PC-9 (cell line): ENCODE measurements at regions not wholly inside any gene's neighbourhood (a gene's known extent, or its start where the extent isn't known, plus 50 kb on each side); places are given as distances from the start of the nearest gene placed in this dataset.

ENCODE experiments used
- BruUV-seq: library from RNA; stranded (reverse); fragments of 400-500 nt; replicated peaks from 2 replicates; lab custom pipeline; 2021; lab: Mats Ljungman, UMichigan
- CTCF ChIA-PET: fragments of 300-600 bp; sonication (Branson Sonifier 250); formaldehyde crosslinking; loops from one replicate; lab custom pipeline; 2022; ENCODE audit warnings: antibody characterized with exemption; lab: Charles Lee
- POLR2A ChIA-PET: fragments of 300-600 bp; sonication (Branson Sonifier 250); formaldehyde crosslinking; loops from one replicate; lab custom pipeline; 2022; ENCODE audit warnings: antibody characterized with exemption; ENCODE audit not compliant: unreplicated experiment; lab: Charles Lee
- DNase-seq, 2 experiments: peaks; one replicate each; pipeline versions ENCODE4 v3.0.0 to v3.0.0-alpha.2; 2015 to 2022; ENCODE audit warnings: mixed read lengths in 1 of 2
- H2AFZ ChIP-seq: fragments of 200-600 bp; sonication (generic); 2 replicates; pipeline ENCODE4 v1.8.1; 2017; ENCODE audit warnings: antibody characterized with exemption
- H3F3A ChIP-seq: fragments of 200-600 bp; sonication (generic); 2 replicates; pipeline ENCODE4 v1.8.1; 2017; ENCODE audit warnings: antibody characterized with exemption, mild to moderate bottlenecking, low read depth; ENCODE audit not compliant: insufficient read depth
- H3K27ac ChIP-seq: fragments of 200-600 bp; sonication (generic); 2 replicates; pipeline ENCODE4 v1.6.1; 2016; ENCODE audit warnings: mixed run types
- H3K27me3 ChIP-seq: fragments of 200-600 bp; sonication (generic); 2 replicates; pipeline ENCODE4 v1.6.1; 2016; ENCODE audit warnings: low read depth, mixed run types; ENCODE audit not compliant: insufficient read depth
- H3K36me3 ChIP-seq: fragments of 200-600 bp; sonication (generic); 2 replicates; pipeline ENCODE4 v1.6.1; 2016; ENCODE audit warnings: low read depth, mixed run types
- H3K4me1 ChIP-seq: fragments of 200-600 bp; sonication (generic); replicated peaks from 2 replicates; pipeline ENCODE4 v1.6.1; 2016; ENCODE audit warnings: mixed run types; ENCODE audit not compliant: insufficient read depth
- H3K4me2 ChIP-seq: fragments of 200-600 bp; sonication (generic); 2 replicates; pipeline ENCODE4 v1.6.1; 2017; ENCODE audit warnings: mixed run types
- H3K4me3 ChIP-seq: fragments of 200-600 bp; sonication (generic); 2 replicates; pipeline ENCODE4 v1.6.1; 2016; ENCODE audit warnings: mixed run types
- H3K79me2 ChIP-seq: fragments of 200-600 bp; sonication (generic); 2 replicates; pipeline ENCODE4 v1.6.1; 2017; ENCODE audit warnings: low read depth, mixed run types
- H3K9me2 ChIP-seq: fragments of 200-600 bp; sonication (generic); 2 replicates; pipeline ENCODE4 v1.8.1; 2017; ENCODE audit warnings: mild to moderate bottlenecking; ENCODE audit not compliant: insufficient read depth
- H3K9me3 ChIP-seq: fragments of 200-600 bp; sonication (generic); 2 replicates; pipeline ENCODE4 v1.8.1; 2016; ENCODE audit warnings: low read depth; ENCODE audit not compliant: insufficient read depth
- H4K20me1 ChIP-seq: fragments of 200-600 bp; sonication (generic); 2 replicates; pipeline ENCODE4 v1.8.1; 2017; ENCODE audit not compliant: insufficient read depth
- EZH2 ChIP-seq: fragments of 200-600 bp; sonication (generic); IDR thresholded peaks from 2 replicates; pipeline ENCODE4 v1.8.0; 2017; ENCODE audit warnings: antibody characterized with exemption, low read depth
- intact Hi-C: fragments of 100-400 bp; cut with micrococcal nuclease; formaldehyde crosslinking; loops from one replicate; pipeline ENCODE4 v1.10.0; 2022; ENCODE audit not compliant: unreplicated experiment
- TF ChIP-seq, protein P1 (sequence below): fragments of 200-600 bp; sonication (generic); conservative IDR thresholded peaks from 2 replicates; pipeline ENCODE4 v1.6.1; 2017; ENCODE audit warnings: mixed run types, antibody characterized with exemption, mild to moderate bottlenecking, moderate library complexity

DNA sequence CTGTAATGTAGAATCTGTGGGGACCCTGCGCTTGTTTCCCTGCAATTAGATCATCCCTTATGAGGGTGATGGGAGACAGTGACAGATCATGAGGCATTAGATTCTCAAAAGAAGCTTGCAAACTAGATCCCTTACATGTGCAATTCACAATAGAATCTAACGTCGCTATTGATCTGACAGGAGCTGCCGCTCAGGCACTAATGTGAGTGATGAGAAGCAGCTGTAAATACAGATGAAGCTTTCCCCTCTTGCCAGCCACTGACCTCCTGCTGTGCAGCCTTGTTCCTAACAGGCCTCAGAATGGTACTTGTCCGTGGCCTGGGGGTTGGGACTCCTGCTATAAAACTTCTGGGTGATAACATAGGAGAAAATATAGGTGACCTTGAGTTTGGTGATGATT, 1076.8 kb downstream of the PDHA2 start:
- no peak overlapping the region for H2AFZ ChIP-seq
- BruUV-seq, result no TSS peak
- no peaks in the 10 kb centered on the region for H3K27me3 ChIP-seq
- H3K27ac ChIP-seq, result no peak overlapping the region
- H4K20me1 ChIP-seq, result no peaks in the 10 kb centered on the region
- H3K4me2 ChIP-seq, result no peak overlapping the region
- no peaks in the 10 kb centered on the region for H3F3A ChIP-seq
- ChIA-PET CTCF (no interaction called here), POLR2A (no interaction called here)
- H3K79me2 ChIP-seq, result no peaks in the 10 kb centered on the region
- H3K9me2 ChIP-seq, result no peaks in the 10 kb centered on the region
- no peaks in the 10 kb centered on the region for H3K36me3 ChIP-seq
- H3K9me3 ChIP-seq, result no peaks in the 10 kb centered on the region
- intact Hi-C loops, result no loop called here
- H3K4me1 ChIP-seq, result no peaks in the 10 kb centered on the region
- H3K4me3 ChIP-seq, result no peak overlapping the region
- DNase-seq, result no peak
- no peak for TF ChIP-seq EZH2
- TF ChIP-seq, protein P1, sequence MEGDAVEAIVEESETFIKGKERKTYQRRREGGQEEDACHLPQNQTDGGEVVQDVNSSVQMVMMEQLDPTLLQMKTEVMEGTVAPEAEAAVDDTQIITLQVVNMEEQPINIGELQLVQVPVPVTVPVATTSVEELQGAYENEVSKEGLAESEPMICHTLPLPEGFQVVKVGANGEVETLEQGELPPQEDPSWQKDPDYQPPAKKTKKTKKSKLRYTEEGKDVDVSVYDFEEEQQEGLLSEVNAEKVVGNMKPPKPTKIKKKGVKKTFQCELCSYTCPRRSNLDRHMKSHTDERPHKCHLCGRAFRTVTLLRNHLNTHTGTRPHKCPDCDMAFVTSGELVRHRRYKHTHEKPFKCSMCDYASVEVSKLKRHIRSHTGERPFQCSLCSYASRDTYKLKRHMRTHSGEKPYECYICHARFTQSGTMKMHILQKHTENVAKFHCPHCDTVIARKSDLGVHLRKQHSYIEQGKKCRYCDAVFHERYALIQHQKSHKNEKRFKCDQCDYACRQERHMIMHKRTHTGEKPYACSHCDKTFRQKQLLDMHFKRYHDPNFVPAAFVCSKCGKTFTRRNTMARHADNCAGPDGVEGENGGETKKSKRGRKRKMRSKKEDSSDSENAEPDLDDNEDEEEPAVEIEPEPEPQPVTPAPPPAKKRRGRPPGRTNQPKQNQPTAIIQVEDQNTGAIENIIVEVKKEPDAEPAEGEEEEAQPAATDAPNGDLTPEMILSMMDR, result no peak

DNA sequence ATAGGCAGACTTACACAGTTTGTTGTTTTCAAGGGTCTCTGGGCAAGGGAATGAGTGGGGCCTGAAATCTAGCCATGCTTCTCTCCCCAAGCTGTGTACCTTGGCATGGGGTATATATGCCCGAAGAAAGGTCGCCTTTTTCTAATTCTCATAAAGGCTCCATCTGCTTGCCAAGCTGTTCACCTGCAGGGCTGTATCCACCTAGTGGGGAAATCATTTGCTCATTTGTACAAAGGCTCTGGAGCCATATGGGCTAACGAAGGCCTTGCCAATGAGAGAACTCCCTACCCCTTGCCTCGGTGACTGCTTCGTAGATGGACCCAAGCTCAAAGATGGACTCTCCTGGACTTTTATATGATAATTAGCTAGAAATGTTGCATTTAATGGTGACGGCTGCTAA, 1097.0 kb downstream of the PDHA2 start:
- no peaks in the 10 kb centered on the region for H3K27me3 ChIP-seq
- H3K79me2 ChIP-seq, result no peaks in the 10 kb centered on the region
- H3K36me3 ChIP-seq, result no peaks in the 10 kb centered on the region
- H2AFZ ChIP-seq, result no peak overlapping the region
- ChIA-PET POLR2A (no interaction called here), CTCF (no interaction called here)
- no peaks in the 10 kb centered on the region for H3K9me2 ChIP-seq
- TF ChIP-seq, protein P1, result no peak
- TF ChIP-seq EZH2, result no peak
- H3K27ac ChIP-seq, result no peak overlapping the region
- no TSS peak for BruUV-seq
- H4K20me1 ChIP-seq, result no peaks in the 10 kb centered on the region
- DNase-seq, result no peak
- H3K9me3 ChIP-seq, result no peaks in the 10 kb centered on the region
- H3F3A ChIP-seq, result no peaks in the 10 kb centered on the region
- no peak overlapping the region for H3K4me2 ChIP-seq
- intact Hi-C loops, result no loop called here
- no peak overlapping the region for H3K4me3 ChIP-seq
- H3K4me1 ChIP-seq, result no peaks in the 10 kb centered on the region

DNA sequence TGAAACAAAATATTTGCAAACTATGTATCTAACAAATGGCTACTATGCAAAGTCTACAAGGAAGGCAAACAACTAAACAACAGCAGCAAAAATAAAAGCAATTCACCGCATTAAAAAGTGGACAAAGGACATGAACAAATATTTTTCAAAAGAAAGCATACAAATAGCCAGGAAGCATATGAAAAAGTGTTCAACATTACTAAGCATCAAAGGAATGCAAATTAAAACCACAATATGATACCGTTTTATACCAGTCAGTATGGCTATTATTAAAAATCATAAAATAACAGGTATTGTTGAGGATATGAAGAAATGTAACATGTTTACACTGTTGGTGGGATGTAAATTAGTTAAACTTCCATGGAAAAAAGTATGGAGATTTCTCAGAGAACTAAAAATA, 1106.7 kb downstream of the PDHA2 start:
- H3K36me3 ChIP-seq, result no peaks in the 10 kb centered on the region
- intact Hi-C loops, result no loop called here
- H3K9me3 ChIP-seq, result no peaks in the 10 kb centered on the region
- H3F3A ChIP-seq, result no peaks in the 10 kb centered on the region
- H3K4me3 ChIP-seq, result no peak overlapping the region
- H3K27me3 ChIP-seq, result no peaks in the 10 kb centered on the region
- no peak for DNase-seq
- H3K9me2 ChIP-seq, result no peaks in the 10 kb centered on the region
- no peaks in the 10 kb centered on the region for H4K20me1 ChIP-seq
- CTCF ChIA-PET, result no interaction called here
- no peaks in the 10 kb centered on the region for H3K79me2 ChIP-seq
- POLR2A ChIA-PET, result no interaction called here
- no peak overlapping the region for H3K4me2 ChIP-seq
- no peak for TF ChIP-seq EZH2
- TF ChIP-seq, protein P1, result no peak
- no peaks in the 10 kb centered on the region for H3K4me1 ChIP-seq
- no peak overlapping the region for H2AFZ ChIP-seq
- no peak overlapping the region for H3K27ac ChIP-seq
- no TSS peak for BruUV-seq
